ENCODE measurements at regions not wholly inside any gene's neighbourhood (a gene's known extent, or its start where the extent isn't known, plus 50 kb on each side); places are given as distances from the start of the nearest gene placed in this dataset.

DNA sequence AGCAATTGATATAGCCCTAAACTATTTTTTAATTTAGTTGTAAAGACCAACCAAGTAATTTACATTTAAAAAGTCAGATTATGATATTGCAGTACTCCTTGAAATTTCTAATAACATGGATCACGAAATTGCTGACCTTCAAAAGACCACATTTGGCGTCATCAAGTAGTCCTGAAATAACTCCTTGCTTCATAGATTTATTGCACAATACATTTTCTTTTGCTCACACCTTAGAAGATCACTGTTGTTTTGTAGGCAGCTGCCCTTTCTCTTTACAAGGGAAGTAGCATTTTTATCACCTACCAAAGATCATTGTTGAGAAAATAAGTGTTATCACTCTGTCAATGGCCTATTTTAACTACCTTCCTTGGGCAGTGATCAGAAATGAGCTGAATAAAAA, 815.8 kb downstream of the METTL15 start:
- TF ChIP-seq POLR2AphosphoS5 (IDR thresholded peaks at IDR 0.05; ENCODE audit: borderline replicate concordance, low read depth, low read length) (no peak), EZH2 (IDR thresholded peaks at IDR 0.05) (no peak)
